PC-3 (cell line): ENCODE measurements at regions not wholly inside any gene's neighbourhood (a gene's known extent, or its start where the extent isn't known, plus 50 kb on each side); places are given as distances from the start of the nearest gene placed in this dataset.

ENCODE experiments used
- CTCF ChIP-seq: fragments of 300-600 bp; sonication (generic); conservative IDR thresholded peaks from 2 replicates; pipeline ENCODE4 v1.5.1; 2017; ENCODE audit warnings: antibody characterized with exemption, low read depth, mild to moderate bottlenecking, low read length
- EZH2 ChIP-seq: fragments of 300-600 bp; sonication (generic); IDR thresholded peaks from one replicate; pipeline ENCODE4 v1.6.1; 2017; ENCODE audit warnings: antibody characterized with exemption, mild to moderate bottlenecking, low read length; ENCODE audit not compliant: unreplicated experiment

GRCh38 chr6:134510142-134510541, 192.2 kb upstream of the SGK1 start:
- TF ChIP-seq CTCF (no peak), EZH2 (no peak)
